Gastrocnemius medialis (tissue), 4 donors: ENCODE measurements at regions not wholly inside any gene's neighbourhood (a gene's known extent, or its start where the extent isn't known, plus 50 kb on each side); places are given as distances from the start of the nearest gene placed in this dataset.

Experiments used
- ATAC-seq, 2 donors: fragments of 150-250 bp; one replicate each; pipeline ENCODE4 v1.9.1; 2016
- DNase-seq, 2 donors: peaks; one replicate each; pipeline ENCODE4 v3.0.0-alpha.2; 2019
- H3K27ac ChIP-seq, 4 donors: fragments of 200-600 bp; sonication (generic); 1 replicate in 1 of 4; 2 replicates in 3 of 4; pipeline ENCODE4 v1.5.1; 2016 to 2018; ENCODE audit warnings: mild to moderate bottlenecking in 2 of 4, moderate library complexity in 1 of 4
- H3K27me3 ChIP-seq, 3 donors: fragments of 200-600 bp; sonication (generic) in 2 of 3; 1 replicate in 1 of 3; 2 replicates in 2 of 3; pipeline versions ENCODE4 v1.5.1 to v1.6.0; 2016 to 2019; ENCODE audit warnings: mild to moderate bottlenecking in 1 of 3, moderate library complexity in 1 of 3
- H3K36me3 ChIP-seq, 2 donors: fragments of 200-600 bp; sonication (generic) in 1 of 2; one replicate each; pipeline ENCODE4 v1.5.1; 2017 to 2018
- H3K4me1 ChIP-seq, 2 donors: fragments of 200-600 bp; sonication (generic) in 1 of 2; one replicate each; pipeline ENCODE4 v1.5.1; 2016 to 2017; ENCODE audit warnings: mild to moderate bottlenecking in 2 of 2
- H3K4me3 ChIP-seq, 4 donors: fragments of 200-600 bp; sonication (generic) in 3 of 4; 1 replicate in 1 of 4; 2 replicates in 3 of 4; pipeline ENCODE4 v1.5.1; 2016 to 2019; ENCODE audit warnings: mild to moderate bottlenecking in 2 of 4
- H3K9me3 ChIP-seq, 3 donors: fragments of 200-600 bp; sonication (generic) in 2 of 3; 1 replicate in 1 of 3; 2 replicates in 2 of 3; pipeline ENCODE4 v1.5.1; 2016 to 2019
- CTCF ChIP-seq, 5 experiments: fragments of 450-650 bp in 3 of 5; fragments of 200-600 bp in 2 of 5; sonication (generic) in 2 of 5; IDR thresholded peaks in 4 of 5; conservative IDR thresholded peaks in 1 of 5; 1 replicate in 4 of 5; 2 replicates in 1 of 5; pipeline ENCODE4 v1.5.1; 2016 to 2019; ENCODE audit warnings: antibody characterized with exemption in 5 of 5, mild to moderate bottlenecking in 3 of 5, moderate library complexity in 3 of 5
- POLR2A ChIP-seq, 2 donors: fragments of 450-650 bp; IDR thresholded peaks; one replicate each; pipeline ENCODE4 v1.6.1; 2017; ENCODE audit warnings: antibody characterized with exemption in 2 of 2, mild to moderate bottlenecking in 2 of 2, moderate library complexity in 2 of 2
- in situ Hi-C, 4 donors: fragments of 200-750 bp; cut with MboI; loops; one replicate each; pipeline versions ENCODE4 v1.15.0 to v1.8.0; 2017; ENCODE audit warnings: low sequenced_read_pairs in 4 of 4
- intact Hi-C: fragments of 100-400 bp; cut with DNase I; formaldehyde crosslinking; loops from one replicate; pipeline ENCODE4 v1.15.1; 2023; ENCODE audit warnings: low total_unique reads

DNA sequence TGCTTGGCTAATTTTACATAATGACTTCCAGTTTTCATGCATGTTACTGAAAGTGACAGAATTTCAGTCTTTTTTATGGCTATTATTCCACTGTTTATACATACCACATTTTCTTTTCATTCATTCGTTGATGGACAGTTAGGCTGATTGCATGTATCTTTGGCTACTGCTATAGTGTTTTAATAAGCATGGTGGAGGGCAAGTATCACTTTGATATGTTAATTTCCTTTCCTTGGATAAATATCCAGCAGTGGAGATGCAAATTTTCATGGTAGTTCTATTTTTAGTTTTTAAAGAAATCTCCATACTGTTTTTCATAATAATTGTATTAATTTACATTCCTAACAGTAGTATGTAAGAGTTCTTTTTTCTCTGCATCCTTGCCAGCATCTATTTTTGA is 297.9 kb downstream of the PRR16 start:
- DNase-seq (no peak), ATAC-seq (no peak)
- Histone ChIP-seq H3K27me3 (no peaks in the 10 kb centered on the region), H3K36me3 (no peaks in the 10 kb centered on the region), H3K9me3 (no peaks in the 10 kb centered on the region), H3K4me1 (no peaks in the 10 kb centered on the region), H3K4me3 (no peak overlapping the region), H3K27ac (no peak overlapping the region)
- in situ Hi-C loops (no loop called here), intact Hi-C loops (no loop called here)
- TF ChIP-seq POLR2A (IDR thresholded peaks at IDR 0.05) (no peak), CTCF (IDR thresholded peaks at IDR 0.05 in 4 of 5, conservative IDR thresholded peaks at IDR 0.05 in 1 of 5) (no peak)

DNA sequence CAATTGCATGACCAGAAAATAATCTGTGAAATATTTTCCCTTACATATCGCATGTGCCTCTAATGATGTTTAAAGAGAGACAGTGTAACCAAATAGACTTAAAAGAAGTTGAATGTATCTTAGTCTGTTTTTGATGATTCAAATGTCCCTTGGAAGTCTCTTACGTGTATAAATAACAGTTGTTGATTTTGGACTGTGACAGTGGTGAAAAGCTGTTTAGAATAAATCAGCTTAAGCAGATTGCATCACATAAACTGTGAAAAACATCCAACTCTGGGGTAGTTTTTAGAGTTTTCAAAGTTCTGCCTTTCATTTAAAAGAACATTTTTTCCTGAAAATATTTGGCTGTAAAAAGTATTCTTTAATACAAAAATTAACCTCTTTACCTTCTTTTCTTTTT is 301.1 kb downstream of the PRR16 start:
- no peak for TF ChIP-seq CTCF (IDR thresholded peaks at IDR 0.05 in 4 of 5, conservative IDR thresholded peaks at IDR 0.05 in 1 of 5)
- TF ChIP-seq POLR2A (IDR thresholded peaks at IDR 0.05), result no peak
- no peaks in the 10 kb centered on the region for H3K27me3 ChIP-seq
- in situ Hi-C loops, result no loop called here
- no peak overlapping the region for H3K4me3 ChIP-seq
- H3K36me3 ChIP-seq, result no peaks in the 10 kb centered on the region
- H3K4me1 ChIP-seq, result no peaks in the 10 kb centered on the region
- DNase-seq (no peak), ATAC-seq (peak in 1 of 2 donors; percentile 33)
- no peak overlapping the region for H3K27ac ChIP-seq
- intact Hi-C loops, result no loop called here
- no peaks in the 10 kb centered on the region for H3K9me3 ChIP-seq

- ATAC-seq, result no peak
- no peak for DNase-seq
- no peak overlapping the region for H3K27ac ChIP-seq
- no peak overlapping the region for H3K4me3 ChIP-seq
- H3K9me3 ChIP-seq, result no peaks in the 10 kb centered on the region
- H3K27me3 ChIP-seq, result no peaks in the 10 kb centered on the region
- no peak for TF ChIP-seq CTCF (IDR thresholded peaks at IDR 0.05 in 4 of 5, conservative IDR thresholded peaks at IDR 0.05 in 1 of 5)
- no peak for TF ChIP-seq POLR2A (IDR thresholded peaks at IDR 0.05)
- in situ Hi-C loops (no loop called here), intact Hi-C loops (no loop called here)
- no peaks in the 10 kb centered on the region for H3K4me1 ChIP-seq
- no peaks in the 10 kb centered on the region for H3K36me3 ChIP-seq
Measured at GRCh38 chr5:120767178-120767820, 303.2 kb downstream of the PRR16 start.

DNA sequence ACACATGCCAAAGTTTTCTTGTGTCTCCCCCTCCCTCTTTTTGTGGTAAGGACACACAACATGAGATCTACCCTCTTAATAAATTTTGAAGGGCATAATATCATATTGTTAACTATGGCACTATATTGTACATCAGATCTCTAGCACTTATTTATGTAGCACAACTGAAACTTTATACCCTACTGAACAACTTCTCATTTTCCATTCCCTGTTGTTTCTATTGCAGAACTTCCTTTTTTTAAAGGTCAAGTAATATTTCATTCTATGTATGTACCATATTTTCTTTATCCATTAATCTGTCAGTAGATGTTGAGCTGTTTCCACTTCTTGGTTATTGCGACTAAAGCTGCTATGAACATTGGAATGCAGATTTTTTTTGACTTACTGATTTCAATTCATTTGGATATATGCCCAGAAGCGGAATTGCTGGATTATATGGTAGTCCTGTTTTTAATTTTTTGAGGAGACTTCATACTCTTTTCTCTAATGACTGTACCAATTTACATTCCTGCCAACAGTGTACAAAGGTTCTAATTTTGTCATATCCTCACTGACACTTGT is 305.3 kb downstream of the PRR16 start:
- H3K27ac ChIP-seq, result no peak overlapping the region
- DNase-seq, result no peak
- no peaks in the 10 kb centered on the region for H3K9me3 ChIP-seq
- in situ Hi-C loops (no loop called here), intact Hi-C loops (no loop called here)
- TF ChIP-seq POLR2A (IDR thresholded peaks at IDR 0.05) (no peak), CTCF (IDR thresholded peaks at IDR 0.05 in 4 of 5, conservative IDR thresholded peaks at IDR 0.05 in 1 of 5) (no peak)
- H3K27me3 ChIP-seq, result no peaks in the 10 kb centered on the region
- H3K4me1 ChIP-seq, result no peaks in the 10 kb centered on the region
- ATAC-seq, result no peak
- H3K4me3 ChIP-seq, result no peak overlapping the region
- H3K36me3 ChIP-seq, result no peaks in the 10 kb centered on the region

- no peaks in the 10 kb centered on the region for H3K4me1 ChIP-seq
- no peak overlapping the region for H3K27ac ChIP-seq
- no peaks in the 10 kb centered on the region for H3K27me3 ChIP-seq
- H3K36me3 ChIP-seq, result no peaks in the 10 kb centered on the region
- no peaks in the 10 kb centered on the region for H3K9me3 ChIP-seq
- TF ChIP-seq POLR2A (IDR thresholded peaks at IDR 0.05), result no peak
- TF ChIP-seq CTCF (IDR thresholded peaks at IDR 0.05 in 4 of 5, conservative IDR thresholded peaks at IDR 0.05 in 1 of 5), result no peak
- ATAC-seq, result no peak
- intact Hi-C loops (no loop called here), in situ Hi-C loops (no loop called here)
- DNase-seq, result no peak
- H3K4me3 ChIP-seq, result no peak overlapping the region
Measured at GRCh38 chr5:120771202-120771601, 307.1 kb downstream of the PRR16 start.
